Peyer's patch (tissue), 4 donors: ENCODE measurements at regions not wholly inside any gene's neighbourhood (a gene's known extent, or its start where the extent isn't known, plus 50 kb on each side); places are given as distances from the start of the nearest gene placed in this dataset.

Experiments
- CTCF ChIP-seq, 6 experiments: fragments of 450-650 bp in 4 of 6; fragments of 200-600 bp in 2 of 6; sonication (generic) in 1 of 6; IDR thresholded peaks; one replicate each; pipeline ENCODE4 v1.5.1; 2017 to 2019; ENCODE audit warnings: antibody characterized with exemption in 6 of 6, mild to moderate bottlenecking in 3 of 6, moderate library complexity in 1 of 6
- POLR2A ChIP-seq, 2 donors: fragments of 450-650 bp; IDR thresholded peaks; one replicate each; pipeline ENCODE4 v1.5.1; 2017; ENCODE audit warnings: antibody characterized with exemption in 2 of 2, mild to moderate bottlenecking in 2 of 2, moderate library complexity in 2 of 2

GRCh38 chr12:88973998-88974397 lies 378.3 kb downstream of the DUSP6 start:
- TF ChIP-seq CTCF (IDR thresholded peaks at IDR 0.05) (no peak), POLR2A (IDR thresholded peaks at IDR 0.05) (no peak)
